ENCODE measurements at regions not wholly inside any gene's neighbourhood (a gene's known extent, or its start where the extent isn't known, plus 50 kb on each side); places are given as distances from the start of the nearest gene placed in this dataset.

GRCh38 chr1:244970744-244971551 is 106.6 kb upstream of the HNRNPU start (continued):
- TF ChIP-seq PBX3 (IDR thresholded peaks at IDR 0.05; ENCODE audit: insufficient replicate concordance, low read depth, low read length): no peak
- TF ChIP-seq SIN3A (IDR thresholded peaks at IDR 0.05; ENCODE audit: low read depth, low read length): peak; percentile 63; the same call in 1 of the 2 replicates
- TF ChIP-seq CHD4 (IDR thresholded peaks at IDR 0.05): no peak
- no peak for TF ChIP-seq ZNF622 (IDR thresholded peaks at IDR 0.05)
- TF ChIP-seq SRF (IDR thresholded peaks at IDR 0.05; ENCODE audit: low read depth in 2 of 2, low read length in 2 of 2): peak in 1 of 2 experiments; percentile 80; a peak in 2 of 4 replicates
- peak; percentile 64; the same call in 1 of the 3 replicates for TF ChIP-seq POU2F2 (IDR thresholded peaks at IDR 0.05; ENCODE audit: borderline replicate concordance, low read depth, low read length)

DNA sequence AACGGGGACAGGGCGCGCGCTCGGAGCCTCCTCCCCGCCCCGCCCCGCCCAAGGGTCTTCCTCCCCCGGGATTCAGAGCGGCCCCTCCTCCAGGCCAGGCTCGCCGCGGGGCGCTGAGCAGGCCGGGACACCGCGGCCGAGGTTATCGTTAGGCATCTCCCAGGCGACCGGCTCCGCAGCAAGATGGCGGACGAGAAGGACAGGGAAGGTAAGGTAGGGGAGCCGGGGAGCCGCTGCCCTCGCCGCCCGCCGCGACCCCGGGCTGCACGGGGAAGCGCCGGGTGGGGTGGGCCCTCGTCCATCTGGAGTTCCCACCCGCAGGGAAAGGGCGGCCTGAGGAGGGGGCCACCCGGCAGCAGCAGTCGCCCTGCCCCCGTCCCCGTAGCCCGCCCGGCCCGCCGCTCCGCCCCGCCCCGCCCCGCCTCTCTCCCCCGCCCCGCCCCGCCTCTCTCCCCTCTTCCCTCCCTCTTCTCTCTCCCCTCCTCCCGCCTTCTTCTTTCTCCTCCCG is 105.9 kb upstream of the HNRNPU start:
- FAIRE-seq: no peak
- H3K36me3 ChIP-seq (ENCODE audit: control insufficient read depth in 2 of 2, insufficient read depth in 2 of 2, low read length in 1 of 2): no peaks in the 10 kb centered on the region
- no TSS peak for BruUV-seq (replicated peaks)
- 0% methylated on average over 3 of the region's 55 CpGs for WGBS (ENCODE audit: insufficient coverage, insufficient replicate concordance, low lambda C conversion rate, missing lambda C conversion rate)
- no peaks in the 10 kb centered on the region for H3K27me3 ChIP-seq (replicated peaks in 1 of 2; ENCODE audit: control insufficient read depth in 2 of 2, insufficient read depth in 2 of 2, low read length in 1 of 2)
- peak; percentile 81 for ATAC-seq
- H3K9me3 ChIP-seq (replicated peaks; ENCODE audit: control insufficient read depth, insufficient read depth, low read length): no peaks in the 10 kb centered on the region
- SMC1A ChIA-PET (ENCODE audit: uncharacterized antibody, unreplicated experiment): interaction anchor here (0.7 to 2.2 kb wide), 7 partner anchors 17 to 135 kb away, joined by 3 to 14 read pairs (median 7); partner anchors contain the start of genes COX20 and HNRNPU
- peak overlapping the region; percentile 93; the same call in 1 of the 2 replicates for H3K4me2 ChIP-seq (ENCODE audit: control insufficient read depth, insufficient read depth)
- peak overlapping the region; percentile 98 for H3K9ac ChIP-seq (ENCODE audit: control insufficient read depth, insufficient read depth, low read length)
- no peaks in the 10 kb centered on the region for H4K20me1 ChIP-seq (ENCODE audit: control insufficient read depth, insufficient read depth)
- intact Hi-C loops (cut with micrococcal nuclease; ENCODE audit: unreplicated experiment) (loop anchor here (1.0 to 2.0 kb wide), 2 partner anchors 49 to 106 kb away; partner anchors contain the start of gene HNRNPU), in situ Hi-C loops (cut with MboI) (loop anchor here (10.0 kb wide), 1 partner anchor 515 kb away; the partner anchor contains the start of gene ADSS2)
- no peaks in the 10 kb centered on the region for H3K4me1 ChIP-seq (ENCODE audit: control insufficient read depth, insufficient read depth, low read length)
- POLR2A ChIA-PET: interaction anchor here (0.6 to 4.4 kb wide), 7 partner anchors 25 to 493 kb away, joined by 3 to 33 read pairs (median 7); partner anchors contain the start of gene HNRNPU
- peaks cover 2% of the 10 kb centered on the region; the same call in 1 of the 2 replicates for H3K79me2 ChIP-seq (ENCODE audit: control insufficient read depth, insufficient read depth, low read length)
- CTCF ChIA-PET: interaction anchor here (1.4 to 1.7 kb wide), 3 partner anchors 15 to 108 kb away, joined by 4 to 7 read pairs (median 6); no protein-coding TSS in a partner anchor
- no peak for DNase-seq (ENCODE audit: low read depth, low spot score)
- RAD21 ChIA-PET (ENCODE audit: unreplicated experiment): interaction anchor here (1.0 to 2.1 kb wide), 9 partner anchors 25 to 134 kb away, joined by 3 to 11 read pairs (median 7); partner anchors contain the start of genes COX20 and HNRNPU
- H3K27ac ChIP-seq (ENCODE audit: control insufficient read depth, insufficient read depth): peak overlapping the region; percentile 98
- peak overlapping the region; percentile 96 for H3K4me3 ChIP-seq
- TF ChIP-seq BACH1 (IDR thresholded peaks at IDR 0.05; ENCODE audit: borderline replicate concordance) (peak; percentile 73), SUZ12 (IDR thresholded peaks at IDR 0.05; ENCODE audit: unreplicated experiment) (no peak), TCF12 (IDR thresholded peaks at IDR 0.05; ENCODE audit: low read depth, low read length) (0 out of 2 replicates have a peak, but pooled peaks have one; percentile 23), TAF1 (IDR thresholded peaks at IDR 0.05; ENCODE audit: borderline replicate concordance, low read depth, low read length) (peak; percentile 36; the same call in 1 of the 2 replicates), NR2C1 (IDR thresholded peaks at IDR 0.05) (no peak), YY1 (IDR thresholded peaks at IDR 0.05; ENCODE audit: low read depth, low read length) (peak; percentile 87)
- peak overlapping the region; percentile 80 for H2AFZ ChIP-seq (ENCODE audit: control insufficient read depth, low read depth, low read length)
